GM12874 (cell line): ENCODE measurements at regions not wholly inside any gene's neighbourhood (a gene's known extent, or its start where the extent isn't known, plus 50 kb on each side); places are given as distances from the start of the nearest gene placed in this dataset.

Experiments used
- CTCF ChIP-seq: IDR thresholded peaks from 2 replicates; pipeline ENCODE4 v1.5.1; 2011; ENCODE audit warnings: low read depth, mild to moderate bottlenecking, control low read depth, low read length, moderate library complexity; ENCODE audit not compliant: insufficient read depth

- TF ChIP-seq CTCF = no peak
These were observed 58.0 kb upstream of the ZFP42 start for GRCh38 chr4:187937557-187937956.

- TF ChIP-seq CTCF = no peak
These were observed 55.3 kb upstream of the ZFP42 start for GRCh38 chr4:187940299-187940698.

- TF ChIP-seq CTCF = no peak
These were observed 52.6 kb upstream of the ZFP42 start for GRCh38 chr4:187942968-187943367.

- TF ChIP-seq CTCF = no peak
These were observed 51.4 kb upstream of the ZFP42 start for GRCh38 chr4:187944179-187944578.
